Activated CD8-positive, alpha-beta memory T cell treated with anti-CD3 and anti-CD28 coated beads, Interleukin-2, amount 10 ng/mL, durations not matched to agents 7 days and 5 days (primary cell): ENCODE measurements at regions not wholly inside any gene's neighbourhood (a gene's known extent, or its start where the extent isn't known, plus 50 kb on each side); places are given as distances from the start of the nearest gene placed in this dataset.
"Not testable (repeated sequence)": the region's sequence is repeated elsewhere in the genome, so short reads cannot be mapped to it uniquely, and the experiment has no call there.

ENCODE experiments used
- ATAC-seq: fragments of 150-1000 bp; cut with Tn5 transposase; one replicate; pipeline ENCODE4 v1.10.0; 2021; ENCODE audit warnings: moderate library complexity
- CTCF ChIA-PET: fragments of 350-600 bp; sonication (Branson Sonifier 250); formaldehyde crosslinking; loops from one replicate; lab custom pipeline; 2021; ENCODE audit warnings: antibody characterized with exemption; lab: Charles Lee
- DNase-seq: peaks from one replicate; pipeline ENCODE4 v3.0.0-alpha.2; 2020
- H3K27ac Mint-ChIP-seq: one replicate; pipeline ENCODE4 v1.8.0; 2021; ENCODE audit warnings: mild to moderate bottlenecking, mixed read lengths
- H3K27me3 Mint-ChIP-seq: one replicate; pipeline ENCODE4 v1.8.0; 2021; ENCODE audit warnings: mixed read lengths
- H3K36me3 Mint-ChIP-seq: one replicate; pipeline ENCODE4 v1.8.0; 2021; ENCODE audit warnings: mild to moderate bottlenecking, mixed read lengths
- H3K4me1 Mint-ChIP-seq: one replicate; pipeline ENCODE4 v1.8.0; 2021; ENCODE audit warnings: mixed read lengths
- H3K4me3 Mint-ChIP-seq: one replicate; pipeline ENCODE4 v1.8.0; 2021; ENCODE audit warnings: mild to moderate bottlenecking, moderate library complexity, mixed read lengths
- H3K9me3 Mint-ChIP-seq: one replicate; pipeline ENCODE4 v1.8.0; 2022; ENCODE audit warnings: low read depth, mixed read lengths

GRCh38 chr14:34081576-34082136, 130.8 kb upstream of the EGLN3 start:
- Mint-ChIP-seq H3K9me3 (no peaks in the 10 kb centered on the region), H3K4me3 (no peak overlapping the region), H3K27me3 (peaks cover 8% of the 10 kb centered on the region), H3K36me3 (no peaks in the 10 kb centered on the region), H3K4me1 (no peaks in the 10 kb centered on the region), H3K27ac (no peak overlapping the region)
- no peak for DNase-seq
- CTCF ChIA-PET, result interaction anchor here (1.1 kb wide), 1 partner anchor 21 kb away, joined by 4 read pairs; no protein-coding TSS in a partner anchor
- no peak for ATAC-seq

- no peak for ATAC-seq
- no peak for DNase-seq
- Mint-ChIP-seq H3K36me3 (no peaks in the 10 kb centered on the region), H3K4me3 (no peak overlapping the region), H3K27me3 (peaks cover 8% of the 10 kb centered on the region), H3K27ac (no peak overlapping the region), H3K9me3 (no peaks in the 10 kb centered on the region), H3K4me1 (no peaks in the 10 kb centered on the region)
- CTCF ChIA-PET, result no interaction called here
These were observed 130.3 kb upstream of the EGLN3 start for GRCh38 chr14:34081101-34081575.

- H3K27me3 Mint-ChIP-seq, ATAC-seq, H3K27ac Mint-ChIP-seq, H3K4me1 Mint-ChIP-seq, DNase-seq, H3K36me3 Mint-ChIP-seq, H3K9me3 Mint-ChIP-seq, H3K4me3 Mint-ChIP-seq, CTCF ChIA-PET: not testable (repeated sequence)
These were observed 128.8 kb upstream of the EGLN3 start for GRCh38 chr14:34079643-34080042.

- H3K9me3 Mint-ChIP-seq, result no peaks in the 10 kb centered on the region
- CTCF ChIA-PET, result no interaction called here
- no peak overlapping the region for H3K4me3 Mint-ChIP-seq
- no peak overlapping the region for H3K27ac Mint-ChIP-seq
- no peak for DNase-seq
- H3K36me3 Mint-ChIP-seq, result no peaks in the 10 kb centered on the region
- H3K4me1 Mint-ChIP-seq, result no peaks in the 10 kb centered on the region
- H3K27me3 Mint-ChIP-seq, result peaks cover 8% of the 10 kb centered on the region
- no peak for ATAC-seq
These were observed 127.4 kb upstream of the EGLN3 start for GRCh38 chr14:34078117-34078743.

GRCh38 chr14:34075826-34076225, 125.0 kb upstream of the EGLN3 start:
- peaks cover 3% of the 10 kb centered on the region for H3K27me3 Mint-ChIP-seq
- ATAC-seq (no peak), DNase-seq (no peak)
- H3K27ac Mint-ChIP-seq, result no peak overlapping the region
- peaks cover 7% of the 10 kb centered on the region for H3K9me3 Mint-ChIP-seq
- CTCF ChIA-PET, result no interaction called here
- H3K4me3 Mint-ChIP-seq, result no peak overlapping the region
- peaks cover 1% of the 10 kb centered on the region for H3K36me3 Mint-ChIP-seq
- no peaks in the 10 kb centered on the region for H3K4me1 Mint-ChIP-seq

GRCh38 chr14:34075042-34075744, 124.3 kb upstream of the EGLN3 start:
- no peak overlapping the region for H3K4me3 Mint-ChIP-seq
- no peak for DNase-seq
- no peaks in the 10 kb centered on the region for H3K27me3 Mint-ChIP-seq
- ATAC-seq, result no peak
- H3K36me3 Mint-ChIP-seq, result peaks cover 1% of the 10 kb centered on the region
- CTCF ChIA-PET, result no interaction called here
- H3K27ac Mint-ChIP-seq, result no peak overlapping the region
- H3K9me3 Mint-ChIP-seq, result peaks cover 7% of the 10 kb centered on the region
- H3K4me1 Mint-ChIP-seq, result no peaks in the 10 kb centered on the region

- Mint-ChIP-seq H3K27me3 (peaks cover 2% of the 10 kb centered on the region), H3K9me3 (peaks cover 7% of the 10 kb centered on the region), H3K4me1 (no peaks in the 10 kb centered on the region), H3K27ac (no peak overlapping the region), H3K36me3 (peaks cover 1% of the 10 kb centered on the region), H3K4me3 (no peak overlapping the region)
- ATAC-seq (no peak), DNase-seq (no peak)
- CTCF ChIA-PET, result no interaction called here
These were observed 122.0 kb upstream of the EGLN3 start for GRCh38 chr14:34072921-34073320.

- ATAC-seq (no peak), DNase-seq (no peak)
- Mint-ChIP-seq H3K27ac (no peak overlapping the region), H3K4me1 (no peaks in the 10 kb centered on the region), H3K27me3 (peaks cover 2% of the 10 kb centered on the region), H3K9me3 (peaks cover 7% of the 10 kb centered on the region), H3K36me3 (peaks cover 1% of the 10 kb centered on the region), H3K4me3 (no peak overlapping the region)
- CTCF ChIA-PET, result no interaction called here
These were observed 121.5 kb upstream of the EGLN3 start for GRCh38 chr14:34072401-34072800.

GRCh38 chr14:34070917-34071407, 120.1 kb upstream of the EGLN3 start:
- H3K36me3 Mint-ChIP-seq, result peaks cover 1% of the 10 kb centered on the region
- DNase-seq, result no peak
- CTCF ChIA-PET, result no interaction called here
- no peak overlapping the region for H3K4me3 Mint-ChIP-seq
- peaks cover 7% of the 10 kb centered on the region for H3K9me3 Mint-ChIP-seq
- ATAC-seq, result no peak
- H3K27ac Mint-ChIP-seq, result no peak overlapping the region
- no peaks in the 10 kb centered on the region for H3K4me1 Mint-ChIP-seq
- peaks cover 5% of the 10 kb centered on the region for H3K27me3 Mint-ChIP-seq

GRCh38 chr14:34069854-34070582, 119.1 kb upstream of the EGLN3 start:
- Mint-ChIP-seq H3K9me3 (peaks cover 7% of the 10 kb centered on the region), H3K36me3 (peaks cover 1% of the 10 kb centered on the region), H3K4me3 (no peak overlapping the region), H3K27me3 (peaks cover 6% of the 10 kb centered on the region), H3K27ac (no peak overlapping the region), H3K4me1 (no peaks in the 10 kb centered on the region)
- DNase-seq (no peak), ATAC-seq (no peak)
- CTCF ChIA-PET, result no interaction called here

GRCh38 chr14:34067587-34067986, 116.7 kb upstream of the EGLN3 start:
- Mint-ChIP-seq H3K27me3 (peaks cover 8% of the 10 kb centered on the region), H3K4me3 (no peak overlapping the region)
- CTCF ChIA-PET, result no interaction called here

GRCh38 chr14:34065690-34066391, 115.0 kb upstream of the EGLN3 start:
- no peaks in the 10 kb centered on the region for H3K9me3 Mint-ChIP-seq
- ATAC-seq (no peak), DNase-seq (no peak)
- H3K36me3 Mint-ChIP-seq, result no peaks in the 10 kb centered on the region
- peaks cover 17% of the 10 kb centered on the region for H3K27me3 Mint-ChIP-seq
- H3K27ac Mint-ChIP-seq, result no peak overlapping the region
- CTCF ChIA-PET, result no interaction called here
- no peak overlapping the region for H3K4me3 Mint-ChIP-seq
- no peaks in the 10 kb centered on the region for H3K4me1 Mint-ChIP-seq

More at GRCh38 chr14:34067587-34067986, 116.7 kb upstream of the EGLN3 start:
- no peak overlapping the region for H3K27ac Mint-ChIP-seq
- H3K36me3 Mint-ChIP-seq, result peaks cover under 1% of the 10 kb centered on the region
- peaks cover 5% of the 10 kb centered on the region for H3K9me3 Mint-ChIP-seq
- DNase-seq (no peak), ATAC-seq (no peak)
- no peaks in the 10 kb centered on the region for H3K4me1 Mint-ChIP-seq

GRCh38 chr14:34065236-34065635, 114.4 kb upstream of the EGLN3 start:
- no peak for DNase-seq
- H3K4me1 Mint-ChIP-seq, result peaks cover 2% of the 10 kb centered on the region
- no peak overlapping the region for H3K27ac Mint-ChIP-seq
- no peak for ATAC-seq
- H3K27me3 Mint-ChIP-seq, result peaks cover 23% of the 10 kb centered on the region
- no peak overlapping the region for H3K4me3 Mint-ChIP-seq
- H3K36me3 Mint-ChIP-seq, result no peaks in the 10 kb centered on the region
- no peaks in the 10 kb centered on the region for H3K9me3 Mint-ChIP-seq
- CTCF ChIA-PET, result no interaction called here
